HEK293T (cell line): ENCODE measurements at regions not wholly inside any gene's neighbourhood (a gene's known extent, or its start where the extent isn't known, plus 50 kb on each side); places are given as distances from the start of the nearest gene placed in this dataset.
"Not testable (repeated sequence)": the region's sequence is repeated elsewhere in the genome, so short reads cannot be mapped to it uniquely, and the experiment has no call there.

ENCODE experiments used
- CTCF ChIA-PET: fragments of 350-600 bp; formaldehyde crosslinking; extraction: SDS; loops from one replicate; lab custom pipeline; 2021; ENCODE audit warnings: antibody characterized with exemption, inconsistent platforms; lab: Yijun Ruan, JAX
- POLR2A ChIA-PET: fragments of 350-600 bp; formaldehyde crosslinking; extraction: SDS; loops from one replicate; lab custom pipeline; 2020; ENCODE audit warnings: antibody characterized with exemption, inconsistent platforms; lab: Yijun Ruan, JAX
- DNase-seq: peaks from one replicate; pipeline ENCODE4 v3.0.0; 2012; ENCODE audit warnings: mixed read lengths; ENCODE audit errors: extremely low spot score

DNA sequence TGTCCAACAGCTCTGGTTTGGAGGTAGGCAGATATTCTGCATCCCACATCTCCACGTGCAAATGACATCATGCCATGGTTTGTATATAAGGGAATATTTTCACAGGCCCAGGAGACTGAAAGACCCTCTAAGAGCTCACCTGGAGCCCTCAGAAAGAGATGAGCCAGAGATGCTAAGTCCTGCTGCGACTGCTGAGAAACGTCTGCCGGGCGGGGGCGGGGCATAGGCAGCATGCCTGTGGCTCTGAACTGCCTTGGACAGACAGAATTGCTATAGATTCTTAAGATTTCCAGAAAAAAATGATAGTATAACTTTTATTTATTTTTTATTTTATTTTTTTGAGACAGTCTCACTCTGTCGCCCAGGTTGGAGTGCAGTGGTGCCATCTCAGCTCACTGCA is 64.2 kb upstream of the METTL9 start:
- POLR2A ChIA-PET, DNase-seq, CTCF ChIA-PET: not testable (repeated sequence)

DNA sequence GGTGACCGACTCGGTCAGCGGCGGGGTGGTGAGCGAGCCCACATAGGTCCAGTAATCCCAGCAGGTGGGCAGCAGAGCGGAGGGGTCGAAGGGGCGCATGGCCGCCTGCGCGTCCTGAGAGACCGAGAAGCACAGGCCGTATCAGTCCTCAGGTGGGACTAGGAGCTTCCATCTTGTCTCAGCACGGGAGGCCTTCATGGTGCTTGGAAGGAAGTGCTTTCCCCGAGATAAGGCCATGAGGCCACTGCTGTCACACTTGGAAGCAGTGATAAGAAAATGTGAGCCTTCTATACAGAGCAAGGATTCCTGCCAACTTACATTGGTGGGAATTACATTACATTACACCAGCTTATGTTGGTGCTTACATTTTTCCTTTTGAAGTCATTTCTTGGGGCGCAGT is 62.6 kb upstream of the METTL9 start:
- POLR2A ChIA-PET, CTCF ChIA-PET, DNase-seq: not testable (repeated sequence)

DNA sequence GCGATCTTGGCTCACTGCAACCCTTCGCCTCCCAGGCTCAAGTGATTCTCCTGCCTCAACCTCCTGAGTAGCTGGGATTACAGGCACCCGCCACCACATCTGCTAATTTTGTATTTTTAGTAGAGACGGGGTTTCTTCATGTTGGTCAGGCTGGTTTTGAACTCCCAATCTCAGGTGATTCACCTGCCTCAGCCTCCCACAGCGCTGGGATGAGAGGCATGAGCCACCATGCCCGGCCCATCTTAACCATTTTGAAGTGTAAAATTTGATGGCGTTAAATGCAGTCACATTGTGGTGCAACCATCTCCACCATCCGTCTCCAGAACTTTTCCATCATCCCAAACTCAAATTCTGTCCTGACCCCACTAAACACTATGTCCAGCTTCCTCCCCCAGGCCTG is 61.8 kb upstream of the METTL9 start:
- DNase-seq, CTCF ChIA-PET, POLR2A ChIA-PET: not testable (repeated sequence)

GRCh38 chr16:21539107-21539618 is 60.2 kb upstream of the METTL9 start:
- DNase-seq, POLR2A ChIA-PET, CTCF ChIA-PET: not testable (repeated sequence)

- POLR2A ChIA-PET, CTCF ChIA-PET: not testable (repeated sequence)
These were observed 58.5 kb upstream of the METTL9 start for GRCh38 chr16:21540770-21541433.

DNA sequence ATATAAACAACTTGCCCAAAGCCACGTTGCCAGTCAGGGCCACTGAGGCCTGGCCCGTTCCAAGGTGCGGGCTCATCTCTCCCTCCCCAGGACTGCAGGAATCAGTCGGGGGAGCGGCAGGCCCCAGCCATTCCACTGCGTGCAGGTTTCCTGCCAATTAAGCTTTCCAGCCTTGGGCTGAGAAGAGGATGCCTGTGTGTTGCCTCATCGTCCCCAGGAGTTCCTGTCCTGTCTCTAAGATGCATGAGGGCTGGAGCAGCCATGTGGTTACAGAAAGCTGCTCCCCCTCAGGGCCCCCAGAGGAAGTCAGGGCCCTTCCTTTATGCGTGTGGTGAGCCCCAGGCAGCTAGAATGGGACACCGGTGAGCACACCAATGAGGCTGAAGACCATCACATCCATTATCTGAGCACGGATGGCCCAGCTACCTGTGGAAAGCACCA is 57.7 kb upstream of the METTL9 start:
- POLR2A ChIA-PET, CTCF ChIA-PET: not testable (repeated sequence)

More at GRCh38 chr16:21540770-21541433, 58.5 kb upstream of the METTL9 start:
- DNase-seq: not testable (repeated sequence)

GRCh38 chr16:21542075-21542474 is 57.3 kb upstream of the METTL9 start:
- CTCF ChIA-PET, DNase-seq, POLR2A ChIA-PET: not testable (repeated sequence)

More for the DNA sequence above, 57.7 kb upstream of the METTL9 start:
- DNase-seq: not testable (repeated sequence)

DNA sequence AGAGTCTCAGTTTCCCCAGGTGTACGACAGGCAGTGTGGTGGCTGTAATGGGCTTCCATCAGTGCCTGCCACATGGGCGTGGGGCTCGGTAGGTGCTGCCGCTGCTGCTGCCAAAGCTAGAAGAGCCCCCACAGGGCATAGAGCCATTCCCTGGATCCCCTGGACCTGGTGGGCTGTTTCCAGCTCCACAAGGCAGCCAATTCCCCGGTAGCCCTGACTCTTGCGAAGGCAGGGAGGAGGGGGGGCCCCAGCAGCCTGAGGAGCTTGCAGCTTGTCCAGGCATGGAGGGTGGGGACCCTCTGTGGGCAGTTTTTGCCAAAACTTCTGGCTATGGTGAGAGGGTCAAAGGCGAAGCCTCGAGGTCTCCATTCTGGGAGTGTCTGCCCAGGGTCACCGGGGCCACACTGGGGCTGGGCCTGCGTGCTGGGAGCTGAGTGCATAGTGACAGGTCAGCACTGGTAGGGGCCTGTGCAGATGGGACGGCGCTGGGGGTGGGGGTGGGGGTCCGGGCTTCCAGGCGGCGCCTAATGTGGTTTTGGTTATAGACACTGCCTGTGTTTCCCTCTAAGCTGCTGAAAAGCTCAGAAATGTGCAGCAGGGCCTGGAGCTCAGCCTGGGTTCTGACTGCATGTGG is 56.8 kb upstream of the METTL9 start:
- DNase-seq, POLR2A ChIA-PET, CTCF ChIA-PET: not testable (repeated sequence)

DNA sequence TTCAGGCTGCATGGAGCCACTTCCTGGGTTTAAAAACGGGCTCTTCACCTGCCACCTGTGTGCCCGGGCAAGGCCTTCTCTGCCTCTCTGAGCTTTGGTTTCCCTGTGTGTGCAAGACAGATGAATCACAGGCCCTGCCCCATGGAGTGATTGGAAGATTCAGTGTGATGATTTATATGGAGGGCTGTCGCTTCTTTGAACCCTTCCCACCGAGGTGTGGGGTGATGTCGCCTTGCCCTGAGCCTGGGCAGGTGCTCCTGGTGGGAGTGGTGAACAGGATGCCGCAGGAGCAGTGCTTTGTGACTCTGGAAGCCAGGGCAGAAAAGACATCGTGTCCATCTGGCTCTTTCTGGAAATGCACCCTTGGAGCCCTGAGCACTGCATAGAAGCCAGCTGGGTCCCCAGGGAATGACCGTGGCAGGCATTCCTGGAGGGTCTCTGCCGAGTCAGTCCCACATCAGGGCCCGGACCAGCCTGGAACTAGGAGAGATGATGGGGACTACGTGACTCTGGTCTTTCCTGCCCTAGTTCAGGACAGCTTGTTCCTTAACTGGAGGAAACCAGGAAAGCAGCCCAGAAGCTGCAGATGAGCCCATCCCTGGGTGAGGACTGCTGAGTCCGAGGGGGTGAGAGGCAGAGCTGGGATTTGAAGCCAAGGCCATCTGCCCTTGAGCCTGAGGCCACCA is 56.1 kb upstream of the METTL9 start:
- DNase-seq, POLR2A ChIA-PET, CTCF ChIA-PET: not testable (repeated sequence)

DNA sequence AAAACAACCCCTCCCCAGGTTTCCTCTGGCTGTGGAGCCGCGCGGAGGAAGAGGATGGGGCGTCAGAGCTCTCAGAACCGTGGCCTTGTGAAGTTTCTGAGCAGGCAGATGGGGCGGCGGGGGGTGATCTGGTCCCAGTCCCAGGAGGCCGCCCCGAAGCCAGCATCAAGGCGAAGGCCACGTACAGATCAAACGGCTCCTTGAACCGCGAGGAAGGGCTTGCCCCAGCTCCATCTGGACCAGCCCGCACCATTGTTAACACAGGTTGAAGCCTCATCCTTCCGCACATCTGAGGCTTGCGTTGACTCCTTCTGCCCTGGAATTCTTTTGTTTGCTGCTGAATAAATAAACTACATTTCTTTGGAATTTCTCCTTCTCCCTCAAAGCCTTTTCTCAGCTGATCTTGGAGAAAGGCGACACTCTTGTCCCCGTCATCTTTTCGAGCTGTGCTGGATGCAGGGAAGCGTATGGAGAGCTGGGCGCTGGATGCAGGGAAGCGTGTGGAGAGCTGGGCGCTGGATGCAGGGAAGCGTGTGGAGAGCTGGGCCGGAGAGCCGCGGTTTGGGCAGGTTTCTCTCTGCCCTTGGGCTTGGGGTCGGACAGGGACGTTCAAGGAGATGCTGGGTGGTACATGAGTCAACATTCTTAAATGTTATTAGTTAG is 53.6 kb upstream of the METTL9 start:
- POLR2A ChIA-PET, CTCF ChIA-PET, DNase-seq: not testable (repeated sequence)

GRCh38 chr16:21549396-21549795 is 50.0 kb upstream of the METTL9 start:
- POLR2A ChIA-PET, CTCF ChIA-PET: not testable (repeated sequence)

More at GRCh38 chr16:21549396-21549795, 50.0 kb upstream of the METTL9 start:
- DNase-seq: not testable (repeated sequence)
